ENCODE measurements at regions not wholly inside any gene's neighbourhood (a gene's known extent, or its start where the extent isn't known, plus 50 kb on each side); places are given as distances from the start of the nearest gene placed in this dataset.
A peak's percentile ranks its signal among the peaks of the same experiment; 100 is the strongest.

DNA sequence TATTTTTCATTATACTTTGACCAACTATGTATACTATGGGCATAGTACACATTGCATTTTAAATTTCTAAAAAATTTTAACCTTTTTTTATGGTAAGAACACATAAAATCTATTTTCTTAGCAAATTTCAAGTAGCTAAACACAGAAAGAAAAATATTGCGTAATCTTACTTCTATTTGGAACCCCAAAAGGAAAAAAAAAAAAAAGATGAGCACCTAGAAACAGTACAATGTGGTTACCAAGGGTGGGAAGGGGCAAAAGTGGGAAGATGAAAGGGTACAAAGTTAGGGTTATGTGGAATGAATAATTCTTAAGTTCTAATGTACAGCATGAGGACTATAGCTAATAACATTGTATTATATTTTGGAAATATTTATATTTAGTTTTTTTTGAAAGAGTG lies 205.0 kb upstream of the EPHA4 start:
- no peaks in the 10 kb centered on the region for H3K79me2 ChIP-seq (replicated peaks; ENCODE audit: insufficient read depth)
- H3K9me2 ChIP-seq (ENCODE audit: insufficient read depth), result peaks cover 11% of the 10 kb centered on the region; the same call in 1 of the 2 replicates
- Mint-ChIP-seq H3K4me1 (peaks cover 27% of the 10 kb centered on the region), H3K9me3 (no peaks in the 10 kb centered on the region), H3K36me3 (ENCODE audit: low read depth) (no peaks in the 10 kb centered on the region), H3K4me3 (no peak overlapping the region), H3K27ac (no peak overlapping the region), H3K27me3 (ENCODE audit: insufficient read depth, low read depth, poor library complexity) (peaks cover 2% of the 10 kb centered on the region)
- no peaks in the 10 kb centered on the region for H4K20me1 ChIP-seq (replicated peaks; ENCODE audit: insufficient read depth)
- ATAC-seq, result no peak
- H3K4me2 ChIP-seq, result no peak overlapping the region
- no peak for TF ChIP-seq NANOG (IDR thresholded peaks at IDR 0.05; ENCODE audit: borderline replicate concordance)
- no peak for TF ChIP-seq EZH2 (IDR thresholded peaks at IDR 0.05; ENCODE audit: low read depth, unreplicated experiment)
- TF ChIP-seq JUNB (IDR thresholded peaks at IDR 0.05; ENCODE audit: unreplicated experiment), result no peak
- TF ChIP-seq, protein P1, sequence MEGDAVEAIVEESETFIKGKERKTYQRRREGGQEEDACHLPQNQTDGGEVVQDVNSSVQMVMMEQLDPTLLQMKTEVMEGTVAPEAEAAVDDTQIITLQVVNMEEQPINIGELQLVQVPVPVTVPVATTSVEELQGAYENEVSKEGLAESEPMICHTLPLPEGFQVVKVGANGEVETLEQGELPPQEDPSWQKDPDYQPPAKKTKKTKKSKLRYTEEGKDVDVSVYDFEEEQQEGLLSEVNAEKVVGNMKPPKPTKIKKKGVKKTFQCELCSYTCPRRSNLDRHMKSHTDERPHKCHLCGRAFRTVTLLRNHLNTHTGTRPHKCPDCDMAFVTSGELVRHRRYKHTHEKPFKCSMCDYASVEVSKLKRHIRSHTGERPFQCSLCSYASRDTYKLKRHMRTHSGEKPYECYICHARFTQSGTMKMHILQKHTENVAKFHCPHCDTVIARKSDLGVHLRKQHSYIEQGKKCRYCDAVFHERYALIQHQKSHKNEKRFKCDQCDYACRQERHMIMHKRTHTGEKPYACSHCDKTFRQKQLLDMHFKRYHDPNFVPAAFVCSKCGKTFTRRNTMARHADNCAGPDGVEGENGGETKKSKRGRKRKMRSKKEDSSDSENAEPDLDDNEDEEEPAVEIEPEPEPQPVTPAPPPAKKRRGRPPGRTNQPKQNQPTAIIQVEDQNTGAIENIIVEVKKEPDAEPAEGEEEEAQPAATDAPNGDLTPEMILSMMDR (conservative IDR thresholded peaks at IDR 0.05; ENCODE audit: low read depth in 2 of 2), result no peak
- no peak for TF ChIP-seq EZH2phosphoT487 (IDR thresholded peaks at IDR 0.05; ENCODE audit: unreplicated experiment)
- TF ChIP-seq, protein P2, sequence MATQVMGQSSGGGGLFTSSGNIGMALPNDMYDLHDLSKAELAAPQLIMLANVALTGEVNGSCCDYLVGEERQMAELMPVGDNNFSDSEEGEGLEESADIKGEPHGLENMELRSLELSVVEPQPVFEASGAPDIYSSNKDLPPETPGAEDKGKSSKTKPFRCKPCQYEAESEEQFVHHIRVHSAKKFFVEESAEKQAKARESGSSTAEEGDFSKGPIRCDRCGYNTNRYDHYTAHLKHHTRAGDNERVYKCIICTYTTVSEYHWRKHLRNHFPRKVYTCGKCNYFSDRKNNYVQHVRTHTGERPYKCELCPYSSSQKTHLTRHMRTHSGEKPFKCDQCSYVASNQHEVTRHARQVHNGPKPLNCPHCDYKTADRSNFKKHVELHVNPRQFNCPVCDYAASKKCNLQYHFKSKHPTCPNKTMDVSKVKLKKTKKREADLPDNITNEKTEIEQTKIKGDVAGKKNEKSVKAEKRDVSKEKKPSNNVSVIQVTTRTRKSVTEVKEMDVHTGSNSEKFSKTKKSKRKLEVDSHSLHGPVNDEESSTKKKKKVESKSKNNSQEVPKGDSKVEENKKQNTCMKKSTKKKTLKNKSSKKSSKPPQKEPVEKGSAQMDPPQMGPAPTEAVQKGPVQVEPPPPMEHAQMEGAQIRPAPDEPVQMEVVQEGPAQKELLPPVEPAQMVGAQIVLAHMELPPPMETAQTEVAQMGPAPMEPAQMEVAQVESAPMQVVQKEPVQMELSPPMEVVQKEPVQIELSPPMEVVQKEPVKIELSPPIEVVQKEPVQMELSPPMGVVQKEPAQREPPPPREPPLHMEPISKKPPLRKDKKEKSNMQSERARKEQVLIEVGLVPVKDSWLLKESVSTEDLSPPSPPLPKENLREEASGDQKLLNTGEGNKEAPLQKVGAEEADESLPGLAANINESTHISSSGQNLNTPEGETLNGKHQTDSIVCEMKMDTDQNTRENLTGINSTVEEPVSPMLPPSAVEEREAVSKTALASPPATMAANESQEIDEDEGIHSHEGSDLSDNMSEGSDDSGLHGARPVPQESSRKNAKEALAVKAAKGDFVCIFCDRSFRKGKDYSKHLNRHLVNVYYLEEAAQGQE (IDR thresholded peaks at IDR 0.05; ENCODE audit: unreplicated experiment), result no peak
- TF ChIP-seq CREB1 (CRISPR knock-in tag; IDR thresholded peaks at IDR 0.05; ENCODE audit: low read depth), result no peak
- TF ChIP-seq STAT1 (IDR thresholded peaks at IDR 0.05; ENCODE audit: unreplicated experiment), result no peak
- no peak for TF ChIP-seq ZNF114 (CRISPR knock-in tag; IDR thresholded peaks at IDR 0.05)
- no peaks in the 10 kb centered on the region for H3K27me3 ChIP-seq (ENCODE audit: insufficient read depth)
- no peaks in the 10 kb centered on the region for H3K36me3 ChIP-seq (ENCODE audit: insufficient read depth)
- no peak overlapping the region for H3K4me3 ChIP-seq
- no peak for DNase-seq (ENCODE audit: low spot score)
- H3K4me1 ChIP-seq (ENCODE audit: insufficient read depth), result peaks cover 27% of the 10 kb centered on the region
- H3F3A ChIP-seq (replicated peaks; ENCODE audit: low read depth), result no peaks in the 10 kb centered on the region
- H3K27ac ChIP-seq (ENCODE audit: low read depth), result no peak overlapping the region
- H2AFZ ChIP-seq, result no peak overlapping the region

DNA sequence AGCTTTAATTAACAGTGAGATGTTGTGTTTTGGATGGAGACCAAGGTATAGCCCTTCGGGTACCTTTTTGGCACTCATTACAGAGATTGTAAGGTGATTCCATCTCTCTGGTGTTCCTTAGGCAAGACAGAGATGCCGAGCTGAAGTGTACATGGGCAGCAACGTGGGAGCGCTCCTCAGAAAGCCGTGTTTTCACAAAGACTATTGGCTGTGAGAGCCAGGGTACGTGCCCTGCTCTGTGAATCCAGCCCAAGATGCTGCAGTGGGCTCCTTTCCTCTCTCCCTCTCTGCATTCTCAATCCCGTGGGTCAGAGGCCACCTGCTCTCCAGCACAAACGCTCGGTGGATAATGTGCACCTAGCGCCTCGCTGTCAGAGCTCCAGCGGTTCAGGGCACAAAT lies 203.0 kb upstream of the EPHA4 start:
- no peak overlapping the region for H3K4me3 Mint-ChIP-seq
- no peak for TF ChIP-seq CREB1 (CRISPR knock-in tag; IDR thresholded peaks at IDR 0.05; ENCODE audit: low read depth)
- TF ChIP-seq JUNB (IDR thresholded peaks at IDR 0.05; ENCODE audit: unreplicated experiment), result no peak
- TF ChIP-seq, protein P1 (conservative IDR thresholded peaks at IDR 0.05; ENCODE audit: low read depth in 2 of 2), result no peak
- TF ChIP-seq, protein P2 (IDR thresholded peaks at IDR 0.05; ENCODE audit: unreplicated experiment), result no peak
- no peak for TF ChIP-seq STAT1 (IDR thresholded peaks at IDR 0.05; ENCODE audit: unreplicated experiment)
- no peak for TF ChIP-seq POLR2AphosphoS5 (IDR thresholded peaks at IDR 0.05; ENCODE audit: low read depth)

More for the DNA sequence above, 203.0 kb upstream of the EPHA4 start:
- Histone ChIP-seq H4K20me1 (replicated peaks; ENCODE audit: insufficient read depth) (no peaks in the 10 kb centered on the region), H3K36me3 (ENCODE audit: insufficient read depth) (no peaks in the 10 kb centered on the region), H3K4me2 (no peak overlapping the region), H3K27me3 (ENCODE audit: insufficient read depth) (no peaks in the 10 kb centered on the region), H3K79me2 (replicated peaks; ENCODE audit: insufficient read depth) (no peaks in the 10 kb centered on the region), H3K9me2 (ENCODE audit: insufficient read depth) (peaks cover 11% of the 10 kb centered on the region; the same call in 1 of the 2 replicates), H3F3A (replicated peaks; ENCODE audit: low read depth) (no peaks in the 10 kb centered on the region), H2AFZ (peak overlapping the region; percentile 47), H3K4me3 (no peak overlapping the region), H3K4me1 (ENCODE audit: insufficient read depth) (peaks cover 20% of the 10 kb centered on the region), H3K27ac (ENCODE audit: low read depth) (no peak overlapping the region)
- Mint-ChIP-seq H3K27me3 (ENCODE audit: insufficient read depth, low read depth, poor library complexity) (peaks cover 2% of the 10 kb centered on the region), H3K27ac (no peak overlapping the region), H3K4me1 (peaks cover 23% of the 10 kb centered on the region), H3K36me3 (ENCODE audit: low read depth) (no peaks in the 10 kb centered on the region), H3K9me3 (no peaks in the 10 kb centered on the region)
- DNase-seq (ENCODE audit: low spot score) (no peak), ATAC-seq (peak; percentile 32; the same call in 2 of the 3 replicates)
